HG02759 (cell line): ENCODE measurements at regions not wholly inside any gene's neighbourhood (a gene's known extent, or its start where the extent isn't known, plus 50 kb on each side); places are given as distances from the start of the nearest gene placed in this dataset.
"Not testable (repeated sequence)": the region's sequence is repeated elsewhere in the genome, so short reads cannot be mapped to it uniquely, and the experiment has no call there.

Source experiments
- ATAC-seq: cut with Tn5 transposase; IDR thresholded peaks from one replicate; pipeline ENCODE4 v1.9.1; 2021; ENCODE audit warnings: mild to moderate bottlenecking, moderate library complexity; ENCODE audit not compliant: unreplicated experiment

- no peak for ATAC-seq
These were observed 1530.5 kb downstream of the PCDH18 start for GRCh38 chr4:136001791-136002190.

- ATAC-seq, result no peak
These were observed 1532.0 kb downstream of the PCDH18 start for GRCh38 chr4:136000246-136000645.

- ATAC-seq, result no peak
These were observed 1537.9 kb downstream of the PCDH18 start for GRCh38 chr4:135994360-135994759.

GRCh38 chr4:135976860-135977259 is 1555.4 kb downstream of the PCDH18 start:
- ATAC-seq, result no peak

- no peak for ATAC-seq
These were observed 1565.4 kb downstream of the PCDH18 start for GRCh38 chr4:135966936-135967335.

GRCh38 chr4:135963009-135963408 is 1569.3 kb downstream of the PCDH18 start:
- no peak for ATAC-seq

GRCh38 chr4:135949931-135950330 is 1582.4 kb downstream of the PCDH18 start:
- no peak for ATAC-seq

- ATAC-seq, result no peak
These were observed 1583.5 kb downstream of the PCDH18 start for GRCh38 chr4:135948797-135949196.

GRCh38 chr4:135941671-135942070 is 1590.6 kb downstream of the PCDH18 start:
- no peak for ATAC-seq

GRCh38 chr4:135934026-135934425 is 1598.3 kb downstream of the PCDH18 start:
- no peak for ATAC-seq

GRCh38 chr4:135927651-135928050 is 1604.6 kb downstream of the PCDH18 start:
- ATAC-seq, result no peak

GRCh38 chr4:135921081-135921480 is 1611.2 kb downstream of the PCDH18 start:
- no peak for ATAC-seq

GRCh38 chr4:135917011-135917410 is 1615.3 kb downstream of the PCDH18 start:
- ATAC-seq, result no peak

GRCh38 chr4:135900956-135901355 is 1631.3 kb downstream of the PCDH18 start:
- no peak for ATAC-seq

GRCh38 chr4:135864304-135864703 is 1662.7 kb upstream of the PABPC4L start:
- not testable (repeated sequence) for ATAC-seq

- no peak for ATAC-seq
These were observed 1639.2 kb upstream of the PABPC4L start for GRCh38 chr4:135840781-135841180.

GRCh38 chr4:135839712-135840111 is 1638.1 kb upstream of the PABPC4L start:
- no peak for ATAC-seq

- ATAC-seq, result no peak
These were observed 1637.3 kb upstream of the PABPC4L start for GRCh38 chr4:135838889-135839288.

GRCh38 chr4:135834471-135834870 is 1632.9 kb upstream of the PABPC4L start:
- ATAC-seq, result no peak

GRCh38 chr4:135833529-135833928 is 1631.9 kb upstream of the PABPC4L start:
- no peak for ATAC-seq

GRCh38 chr4:135824759-135825296 is 1623.2 kb upstream of the PABPC4L start:
- no peak for ATAC-seq

GRCh38 chr4:135804785-135805184 is 1603.2 kb upstream of the PABPC4L start:
- no peak for ATAC-seq

GRCh38 chr4:135777361-135777760 is 1575.8 kb upstream of the PABPC4L start:
- ATAC-seq, result no peak
